ENCODE measurements at regions not wholly inside any gene's neighbourhood (a gene's known extent, or its start where the extent isn't known, plus 50 kb on each side); places are given as distances from the start of the nearest gene placed in this dataset.

GRCh38 chr20:11094711-11095110, 420.9 kb upstream of the JAG1 start:
- DNase-seq = no peak
- no peaks in the 10 kb centered on the region for H3K4me1 ChIP-seq
- H3K9me3 ChIP-seq = no peaks in the 10 kb centered on the region
- no peak for ATAC-seq
- intact Hi-C loops (cut with DNase I) = no loop called here
- H3K27ac ChIP-seq = no peak overlapping the region
- no peaks in the 10 kb centered on the region for H3K36me3 ChIP-seq
- no peaks in the 10 kb centered on the region for H3K27me3 ChIP-seq
- no peak overlapping the region for H3K4me3 ChIP-seq
- no peak for TF ChIP-seq CTCF (IDR thresholded peaks at IDR 0.05)

GRCh38 chr20:11098888-11099287, 425.1 kb upstream of the JAG1 start:
- no peak for ATAC-seq
- no peaks in the 10 kb centered on the region for H3K9me3 ChIP-seq
- no peak for TF ChIP-seq CTCF (IDR thresholded peaks at IDR 0.05)

GRCh38 chr20:11101243-11101642, 427.4 kb upstream of the JAG1 start:
- intact Hi-C loops (cut with DNase I) = no loop called here
- Histone ChIP-seq H3K4me3 (no peak overlapping the region), H3K36me3 (no peaks in the 10 kb centered on the region), H3K27ac (peak overlapping the region in 1 of 2 donors; percentile 11), H3K4me1 (peaks cover 0 to 3% of the 10 kb centered on the region in 2 donors), H3K9me3 (no peaks in the 10 kb centered on the region), H3K27me3 (no peaks in the 10 kb centered on the region)
- no peak for TF ChIP-seq CTCF (IDR thresholded peaks at IDR 0.05)
- peak; percentile 87 for ATAC-seq
- no peak for DNase-seq

More at GRCh38 chr20:11098888-11099287, 425.1 kb upstream of the JAG1 start:
- DNase-seq = no peak
- H3K4me3 ChIP-seq = no peak overlapping the region
- no peak overlapping the region for H3K27ac ChIP-seq
- intact Hi-C loops (cut with DNase I) = no loop called here
- H3K27me3 ChIP-seq = no peaks in the 10 kb centered on the region
- H3K4me1 ChIP-seq = peaks cover 0 to 3% of the 10 kb centered on the region in 2 donors
- H3K36me3 ChIP-seq = no peaks in the 10 kb centered on the region

- Histone ChIP-seq H3K4me1 (peaks cover 0 to 3% of the 10 kb centered on the region in 2 donors), H3K36me3 (no peaks in the 10 kb centered on the region), H3K9me3 (no peaks in the 10 kb centered on the region), H3K27ac (peak overlapping the region in 1 of 2 donors; percentile 11), H3K4me3 (no peak overlapping the region), H3K27me3 (no peaks in the 10 kb centered on the region)
- DNase-seq = no peak
- TF ChIP-seq CTCF (IDR thresholded peaks at IDR 0.05) = no peak
- intact Hi-C loops (cut with DNase I) = no loop called here
- no peak for ATAC-seq
Measured at GRCh38 chr20:11101696-11102095, 427.9 kb upstream of the JAG1 start.

- H3K27me3 ChIP-seq = no peaks in the 10 kb centered on the region
- H3K36me3 ChIP-seq = no peaks in the 10 kb centered on the region
- no peak for DNase-seq
- no peak for ATAC-seq
- no peak for TF ChIP-seq CTCF (IDR thresholded peaks at IDR 0.05)
- intact Hi-C loops (cut with DNase I) = no loop called here
- no peak overlapping the region for H3K4me3 ChIP-seq
- H3K27ac ChIP-seq = no peak overlapping the region
- H3K4me1 ChIP-seq = peaks cover 0 to 3% of the 10 kb centered on the region in 2 donors
- no peaks in the 10 kb centered on the region for H3K9me3 ChIP-seq
Measured at GRCh38 chr20:11103866-11104265, 430.1 kb upstream of the JAG1 start.
